ENCODE measurements at regions not wholly inside any gene's neighbourhood (a gene's known extent, or its start where the extent isn't known, plus 50 kb on each side); places are given as distances from the start of the nearest gene placed in this dataset.
"Not testable (repeated sequence)": the region's sequence is repeated elsewhere in the genome, so short reads cannot be mapped to it uniquely, and the experiment has no call there.

DNA sequence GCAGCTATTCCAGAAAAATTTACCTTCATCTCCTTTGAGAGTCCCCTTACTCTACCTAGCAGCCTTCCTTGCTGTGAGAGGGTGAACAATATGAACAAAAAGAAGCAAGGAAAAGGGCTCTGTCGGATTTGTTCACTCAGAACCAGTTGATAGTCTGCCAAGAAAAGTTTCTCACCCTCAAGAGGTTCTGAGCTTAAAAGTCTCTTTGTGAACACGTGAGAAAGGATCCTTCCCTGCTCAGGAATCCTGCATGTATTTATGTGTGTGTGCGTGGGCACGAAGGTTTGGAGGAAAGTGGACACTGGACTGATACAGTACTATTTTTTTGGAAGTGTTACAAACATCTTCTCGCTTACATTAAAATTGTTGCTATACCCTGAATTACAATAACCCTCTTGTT, 178.6 kb upstream of the JADE1 start:
- Histone ChIP-seq H3K4me3 (ENCODE audit: low read depth, low read length) (no peak overlapping the region), H3K27me3 (ENCODE audit: control insufficient read depth, insufficient read depth, low read length) (no peaks in the 10 kb centered on the region), H3K36me3 (ENCODE audit: control insufficient read depth, insufficient read depth, low read length) (no peaks in the 10 kb centered on the region)
- peak; percentile 17 for DNase-seq (ENCODE audit: low read depth)
- no peak for FAIRE-seq
- TF ChIP-seq, protein P1, sequence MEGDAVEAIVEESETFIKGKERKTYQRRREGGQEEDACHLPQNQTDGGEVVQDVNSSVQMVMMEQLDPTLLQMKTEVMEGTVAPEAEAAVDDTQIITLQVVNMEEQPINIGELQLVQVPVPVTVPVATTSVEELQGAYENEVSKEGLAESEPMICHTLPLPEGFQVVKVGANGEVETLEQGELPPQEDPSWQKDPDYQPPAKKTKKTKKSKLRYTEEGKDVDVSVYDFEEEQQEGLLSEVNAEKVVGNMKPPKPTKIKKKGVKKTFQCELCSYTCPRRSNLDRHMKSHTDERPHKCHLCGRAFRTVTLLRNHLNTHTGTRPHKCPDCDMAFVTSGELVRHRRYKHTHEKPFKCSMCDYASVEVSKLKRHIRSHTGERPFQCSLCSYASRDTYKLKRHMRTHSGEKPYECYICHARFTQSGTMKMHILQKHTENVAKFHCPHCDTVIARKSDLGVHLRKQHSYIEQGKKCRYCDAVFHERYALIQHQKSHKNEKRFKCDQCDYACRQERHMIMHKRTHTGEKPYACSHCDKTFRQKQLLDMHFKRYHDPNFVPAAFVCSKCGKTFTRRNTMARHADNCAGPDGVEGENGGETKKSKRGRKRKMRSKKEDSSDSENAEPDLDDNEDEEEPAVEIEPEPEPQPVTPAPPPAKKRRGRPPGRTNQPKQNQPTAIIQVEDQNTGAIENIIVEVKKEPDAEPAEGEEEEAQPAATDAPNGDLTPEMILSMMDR (IDR thresholded peaks at IDR 0.05; ENCODE audit: insufficient read depth, low read length, severe bottlenecking): no peak

DNA sequence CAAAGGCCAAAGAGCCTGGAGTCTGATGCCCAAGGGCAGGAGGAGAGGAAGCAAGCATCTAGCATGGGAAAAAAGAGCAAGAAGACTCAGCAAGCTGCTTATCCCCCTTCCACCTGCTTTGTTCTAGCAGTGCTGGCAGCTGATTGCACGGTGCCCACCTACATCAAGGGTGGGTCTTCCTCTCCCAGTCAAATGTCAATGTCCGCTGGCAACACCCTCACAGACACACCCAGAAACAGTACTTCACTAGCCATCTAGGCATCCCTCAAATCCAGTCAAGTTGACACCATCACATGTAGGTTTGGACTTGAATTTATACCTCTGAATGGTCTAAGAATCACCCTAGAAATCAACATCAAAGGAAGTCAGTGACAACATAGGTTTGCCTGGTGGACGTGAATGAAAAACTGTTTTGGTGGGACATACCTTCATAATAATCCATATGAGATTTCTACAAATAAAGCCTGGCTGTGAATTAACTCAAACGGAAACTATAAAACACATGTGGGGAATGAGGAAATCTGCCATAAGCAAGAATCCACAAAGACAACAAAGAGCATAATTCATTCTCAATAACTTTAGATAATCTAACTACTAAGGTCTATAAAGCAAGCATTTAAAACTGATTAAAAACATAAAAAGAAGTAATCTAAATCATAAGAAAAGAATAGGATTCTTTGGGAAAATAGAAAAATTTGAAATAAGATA, 185.8 kb upstream of the JADE1 start:
- Histone ChIP-seq H3K27me3 (ENCODE audit: control insufficient read depth, insufficient read depth, low read length) (no peaks in the 10 kb centered on the region), H3K36me3 (ENCODE audit: control insufficient read depth, insufficient read depth, low read length) (no peaks in the 10 kb centered on the region), H3K4me3 (ENCODE audit: low read depth, low read length) (no peak overlapping the region)
- FAIRE-seq (peak; percentile 43), DNase-seq (ENCODE audit: low read depth) (no peak)
- TF ChIP-seq, protein P1 (IDR thresholded peaks at IDR 0.05; ENCODE audit: insufficient read depth, low read length, severe bottlenecking): no peak

DNA sequence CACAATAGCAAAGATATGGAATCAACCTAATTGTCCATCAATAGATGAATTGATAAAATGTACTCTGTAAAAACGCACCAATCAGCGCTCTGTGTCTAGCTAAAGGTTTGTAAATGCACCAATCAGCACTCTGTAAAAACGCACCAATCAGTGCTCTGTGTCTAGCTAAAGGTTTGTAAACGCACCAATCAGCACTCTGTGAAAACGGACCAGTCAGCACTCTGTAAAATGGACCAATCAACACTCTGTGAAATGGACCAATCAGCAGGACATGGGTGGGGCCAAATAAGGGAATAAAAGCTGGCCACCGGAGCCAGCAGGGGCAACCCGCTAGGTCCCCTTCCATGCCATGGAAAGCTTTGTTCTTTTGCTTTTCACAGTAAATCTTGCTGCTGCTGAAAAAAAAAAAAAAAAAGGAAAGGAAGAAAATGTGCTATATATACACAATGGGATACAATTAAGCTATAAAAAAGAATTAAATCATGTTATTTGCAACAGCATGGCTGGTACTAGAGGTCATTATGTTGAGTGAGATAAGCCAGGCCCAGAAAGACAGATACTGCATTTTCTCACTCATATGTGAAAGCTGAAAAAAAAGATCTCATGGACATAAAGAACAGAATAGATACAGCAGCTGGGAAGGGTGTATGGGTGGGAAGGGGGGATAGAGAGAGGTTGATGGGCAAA, 189.1 kb upstream of the JADE1 start:
- FAIRE-seq; H3K36me3 ChIP-seq (ENCODE audit: control insufficient read depth, insufficient read depth, low read length); H3K27me3 ChIP-seq (ENCODE audit: control insufficient read depth, insufficient read depth, low read length); DNase-seq (ENCODE audit: low read depth); H3K4me3 ChIP-seq (ENCODE audit: low read depth, low read length): not testable (repeated sequence)

DNA sequence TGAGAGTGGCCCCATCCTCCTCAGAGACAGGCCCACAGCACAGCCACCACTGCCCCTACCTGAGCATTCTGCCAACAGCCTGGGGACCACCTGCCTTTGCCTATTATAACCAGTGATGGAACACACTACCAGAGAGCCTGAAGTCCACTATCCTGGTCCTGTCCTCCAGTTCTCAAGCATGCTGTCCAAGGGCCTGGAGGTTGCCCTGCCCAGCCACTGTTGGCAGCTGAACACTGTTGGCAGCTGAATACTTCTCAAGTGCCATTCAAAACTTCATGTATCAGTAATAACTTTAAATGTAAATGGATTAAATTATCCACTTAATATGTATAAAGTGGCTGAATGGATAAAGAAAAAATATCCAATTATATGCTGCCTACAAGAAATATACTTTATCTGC, 194.3 kb upstream of the JADE1 start:
- Histone ChIP-seq H3K4me3 (ENCODE audit: low read depth, low read length) (no peak overlapping the region), H3K27me3 (ENCODE audit: control insufficient read depth, insufficient read depth, low read length) (no peaks in the 10 kb centered on the region), H3K36me3 (ENCODE audit: control insufficient read depth, insufficient read depth, low read length) (no peaks in the 10 kb centered on the region)
- FAIRE-seq (no peak), DNase-seq (ENCODE audit: low read depth) (no peak)
- TF ChIP-seq, protein P1 (IDR thresholded peaks at IDR 0.05; ENCODE audit: insufficient read depth, low read length, severe bottlenecking): no peak

DNA sequence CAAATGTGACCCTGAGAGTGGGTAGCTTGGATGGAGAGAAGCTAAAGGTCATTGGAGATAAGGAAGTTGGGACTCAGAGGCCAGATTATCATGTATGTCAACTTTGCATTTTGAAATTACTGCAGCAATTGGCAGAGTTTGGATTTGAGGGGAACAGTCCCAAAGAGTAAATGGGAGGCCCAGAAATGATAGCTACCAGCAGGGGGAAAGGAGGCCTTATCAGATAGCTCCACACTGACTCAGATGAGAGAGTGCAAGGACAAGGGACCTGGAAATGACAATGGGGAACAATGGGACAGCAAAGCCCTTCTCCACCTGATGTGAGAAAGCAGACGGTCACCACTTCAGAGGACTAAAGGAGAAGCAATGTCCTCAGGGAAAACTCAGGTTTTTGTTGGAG, 201.5 kb upstream of the JADE1 start:
- DNase-seq (ENCODE audit: low read depth) (no peak), FAIRE-seq (no peak)
- no peaks in the 10 kb centered on the region for H3K27me3 ChIP-seq (ENCODE audit: control insufficient read depth, insufficient read depth, low read length)
- TF ChIP-seq, protein P1 (IDR thresholded peaks at IDR 0.05; ENCODE audit: insufficient read depth, low read length, severe bottlenecking): no peak
- H3K36me3 ChIP-seq (ENCODE audit: control insufficient read depth, insufficient read depth, low read length): no peaks in the 10 kb centered on the region
- H3K4me3 ChIP-seq (ENCODE audit: low read depth, low read length): no peak overlapping the region

DNA sequence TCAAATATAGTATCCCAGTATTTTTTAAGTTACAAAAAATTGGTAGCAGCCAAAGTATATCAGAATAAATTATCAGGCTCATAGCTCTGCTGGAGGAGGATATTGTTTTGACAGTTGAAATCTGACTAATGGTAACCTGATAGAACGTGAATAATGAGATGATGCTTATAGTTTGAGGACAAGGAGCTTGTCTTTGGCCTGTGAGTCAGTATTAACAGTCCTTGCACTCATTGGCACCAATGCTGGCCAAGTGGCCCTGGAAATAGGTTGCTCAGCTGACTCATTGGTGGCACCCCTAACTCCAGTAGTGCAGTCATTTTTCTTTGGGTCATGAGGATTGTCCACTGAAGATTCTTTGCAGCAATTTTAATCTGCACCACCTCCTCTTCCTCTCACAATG, 203.3 kb upstream of the JADE1 start:
- DNase-seq (ENCODE audit: low read depth) (peak; percentile 90), FAIRE-seq (peak; percentile 60)
- Histone ChIP-seq H3K27me3 (ENCODE audit: control insufficient read depth, insufficient read depth, low read length) (no peaks in the 10 kb centered on the region), H3K4me3 (ENCODE audit: low read depth, low read length) (no peak overlapping the region), H3K36me3 (ENCODE audit: control insufficient read depth, insufficient read depth, low read length) (no peaks in the 10 kb centered on the region)
- TF ChIP-seq, protein P1 (IDR thresholded peaks at IDR 0.05; ENCODE audit: insufficient read depth, low read length, severe bottlenecking): no peak

Measured in bronchial epithelial cell (primary cell).